ENCODE measurements at regions not wholly inside any gene's neighbourhood (a gene's known extent, or its start where the extent isn't known, plus 50 kb on each side); places are given as distances from the start of the nearest gene placed in this dataset.

DNA sequence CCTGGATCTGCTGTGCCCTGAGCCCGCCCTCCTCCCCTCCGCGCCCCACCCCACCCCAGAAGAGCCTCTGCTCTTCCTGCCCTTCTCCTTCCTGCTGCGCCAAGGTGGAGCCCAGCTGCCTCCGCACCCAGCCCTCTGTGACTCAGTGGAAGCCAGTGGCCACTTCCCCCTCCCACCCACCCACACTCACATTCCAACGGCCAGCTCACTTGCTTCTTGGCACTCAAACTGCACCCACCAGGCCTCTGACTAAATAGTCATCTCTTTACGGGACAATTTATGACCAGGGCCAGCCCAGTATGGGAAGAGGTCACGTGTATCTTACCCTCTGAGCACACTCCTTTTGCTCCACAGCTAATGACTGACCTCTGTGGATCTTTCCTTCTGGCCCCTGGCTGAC is 150.4 kb upstream of the SLC1A4 start:
- TF ChIP-seq, protein P1, sequence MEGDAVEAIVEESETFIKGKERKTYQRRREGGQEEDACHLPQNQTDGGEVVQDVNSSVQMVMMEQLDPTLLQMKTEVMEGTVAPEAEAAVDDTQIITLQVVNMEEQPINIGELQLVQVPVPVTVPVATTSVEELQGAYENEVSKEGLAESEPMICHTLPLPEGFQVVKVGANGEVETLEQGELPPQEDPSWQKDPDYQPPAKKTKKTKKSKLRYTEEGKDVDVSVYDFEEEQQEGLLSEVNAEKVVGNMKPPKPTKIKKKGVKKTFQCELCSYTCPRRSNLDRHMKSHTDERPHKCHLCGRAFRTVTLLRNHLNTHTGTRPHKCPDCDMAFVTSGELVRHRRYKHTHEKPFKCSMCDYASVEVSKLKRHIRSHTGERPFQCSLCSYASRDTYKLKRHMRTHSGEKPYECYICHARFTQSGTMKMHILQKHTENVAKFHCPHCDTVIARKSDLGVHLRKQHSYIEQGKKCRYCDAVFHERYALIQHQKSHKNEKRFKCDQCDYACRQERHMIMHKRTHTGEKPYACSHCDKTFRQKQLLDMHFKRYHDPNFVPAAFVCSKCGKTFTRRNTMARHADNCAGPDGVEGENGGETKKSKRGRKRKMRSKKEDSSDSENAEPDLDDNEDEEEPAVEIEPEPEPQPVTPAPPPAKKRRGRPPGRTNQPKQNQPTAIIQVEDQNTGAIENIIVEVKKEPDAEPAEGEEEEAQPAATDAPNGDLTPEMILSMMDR (IDR thresholded peaks at IDR 0.05; ENCODE audit: borderline replicate concordance, extremely low read depth, low read length, poor library complexity, severe bottlenecking), result no peak
- no peak for TF ChIP-seq EZH2 (IDR thresholded peaks at IDR 0.05; ENCODE audit: borderline replicate concordance, low read depth, low read length, severe bottlenecking)

DNA sequence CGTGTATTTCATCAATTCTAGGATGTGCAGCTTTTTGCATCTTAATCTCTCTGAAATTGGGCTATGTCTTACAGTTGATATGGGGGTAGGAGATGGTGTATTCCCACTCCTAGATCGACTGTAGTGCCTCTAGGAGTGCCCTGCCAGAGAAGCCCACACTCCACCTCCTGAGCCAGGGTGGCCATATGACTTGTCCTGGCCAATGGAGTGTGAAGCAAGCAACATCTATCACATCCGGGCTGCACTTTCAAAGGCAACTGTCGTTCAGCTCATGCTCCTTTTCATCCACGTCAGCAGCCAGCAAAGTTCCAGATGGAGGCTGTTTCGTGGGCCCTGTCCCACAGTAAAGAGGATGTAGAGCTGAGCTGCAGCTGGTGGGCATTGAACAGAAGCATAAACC is 149.4 kb upstream of the SLC1A4 start:
- H3K27me3 ChIP-seq (ENCODE audit: insufficient read depth, low read length, poor library complexity), result peaks cover 5% of the 10 kb centered on the region
- H3K27ac ChIP-seq (ENCODE audit: low read length), result no peak overlapping the region
- TF ChIP-seq, protein P1 (IDR thresholded peaks at IDR 0.05; ENCODE audit: borderline replicate concordance, extremely low read depth, low read length, poor library complexity, severe bottlenecking), result no peak
- no peak for TF ChIP-seq EZH2 (IDR thresholded peaks at IDR 0.05; ENCODE audit: borderline replicate concordance, low read depth, low read length, severe bottlenecking)
- H4K20me1 ChIP-seq (ENCODE audit: insufficient read depth, low read length), result no peaks in the 10 kb centered on the region
- ATAC-seq (ENCODE audit: insufficient read depth, low read depth), result peak; percentile 50; the same call in 1 of the 3 replicates
- DNase-seq, result no peak
- H3K4me3 ChIP-seq (ENCODE audit: low read depth in 1 of 2, low read length in 2 of 2), result no peak overlapping the region
- no peak overlapping the region for H3K9ac ChIP-seq (ENCODE audit: low read depth, low read length)
- no peak overlapping the region for H2AFZ ChIP-seq (ENCODE audit: low read depth, low read length)
- H3K79me2 ChIP-seq (ENCODE audit: insufficient read depth, low read length), result no peaks in the 10 kb centered on the region
- H3K4me1 ChIP-seq (ENCODE audit: insufficient read depth, low read length), result no peaks in the 10 kb centered on the region
- H3K9me3 ChIP-seq (ENCODE audit: insufficient read depth, low read length, severe bottlenecking), result no peaks in the 10 kb centered on the region
- H3K36me3 ChIP-seq (ENCODE audit: insufficient read depth, low read length), result no peaks in the 10 kb centered on the region
- no peak overlapping the region for H3K4me2 ChIP-seq (ENCODE audit: insufficient read depth, low read length)

More for the DNA sequence above, 150.4 kb upstream of the SLC1A4 start:
- Histone ChIP-seq H3K4me3 (ENCODE audit: low read depth in 1 of 2, low read length in 2 of 2) (no peak overlapping the region), H3K27ac (ENCODE audit: low read length) (no peak overlapping the region), H3K27me3 (ENCODE audit: insufficient read depth, low read length, poor library complexity) (peaks cover 5% of the 10 kb centered on the region), H3K79me2 (ENCODE audit: insufficient read depth, low read length) (no peaks in the 10 kb centered on the region), H4K20me1 (ENCODE audit: insufficient read depth, low read length) (no peaks in the 10 kb centered on the region), H3K4me2 (ENCODE audit: insufficient read depth, low read length) (no peak overlapping the region), H3K9me3 (ENCODE audit: insufficient read depth, low read length, severe bottlenecking) (no peaks in the 10 kb centered on the region), H3K36me3 (ENCODE audit: insufficient read depth, low read length) (no peaks in the 10 kb centered on the region), H2AFZ (ENCODE audit: low read depth, low read length) (no peak overlapping the region), H3K4me1 (ENCODE audit: insufficient read depth, low read length) (no peaks in the 10 kb centered on the region), H3K9ac (ENCODE audit: low read depth, low read length) (no peak overlapping the region)
- ATAC-seq (ENCODE audit: insufficient read depth, low read depth), result no peak
- no peak for DNase-seq

DNA sequence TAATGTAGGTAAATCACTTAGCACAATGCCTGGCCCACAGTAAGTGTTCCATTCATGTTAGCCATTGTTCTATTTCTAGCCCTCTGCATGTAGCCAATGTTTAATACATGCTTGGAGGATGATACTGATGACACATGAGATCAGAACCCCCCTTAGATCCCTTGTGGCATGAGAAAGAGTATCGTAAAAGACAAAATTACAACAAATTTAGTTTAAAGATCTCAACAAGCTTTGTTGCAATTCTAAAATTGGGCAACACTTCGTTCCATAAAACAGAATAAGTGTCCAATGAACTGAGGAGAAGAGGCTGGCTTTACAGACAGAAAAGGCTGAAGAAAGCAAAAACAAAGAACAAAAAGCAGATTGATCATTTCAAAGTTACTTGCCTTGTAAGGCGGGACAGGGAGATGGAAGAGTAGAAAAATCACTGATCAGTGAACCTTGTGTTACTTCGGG is 148.7 kb upstream of the SLC1A4 start:
- Histone ChIP-seq H3K27ac (ENCODE audit: low read length) (no peak overlapping the region), H3K36me3 (ENCODE audit: insufficient read depth, low read length) (no peaks in the 10 kb centered on the region), H3K4me3 (ENCODE audit: low read depth in 1 of 2, low read length in 2 of 2) (no peak overlapping the region), H3K4me1 (ENCODE audit: insufficient read depth, low read length) (no peaks in the 10 kb centered on the region), H3K4me2 (ENCODE audit: insufficient read depth, low read length) (no peak overlapping the region), H3K79me2 (ENCODE audit: insufficient read depth, low read length) (no peaks in the 10 kb centered on the region), H4K20me1 (ENCODE audit: insufficient read depth, low read length) (no peaks in the 10 kb centered on the region), H3K9ac (ENCODE audit: low read depth, low read length) (no peak overlapping the region), H3K9me3 (ENCODE audit: insufficient read depth, low read length, severe bottlenecking) (no peaks in the 10 kb centered on the region), H3K27me3 (ENCODE audit: insufficient read depth, low read length, poor library complexity) (peaks cover 5% of the 10 kb centered on the region), H2AFZ (ENCODE audit: low read depth, low read length) (no peak overlapping the region)
- TF ChIP-seq EZH2 (IDR thresholded peaks at IDR 0.05; ENCODE audit: borderline replicate concordance, low read depth, low read length, severe bottlenecking), result no peak
- TF ChIP-seq, protein P1 (IDR thresholded peaks at IDR 0.05; ENCODE audit: borderline replicate concordance, extremely low read depth, low read length, poor library complexity, severe bottlenecking), result no peak
- DNase-seq (no peak), ATAC-seq (ENCODE audit: insufficient read depth, low read depth) (no peak)

DNA sequence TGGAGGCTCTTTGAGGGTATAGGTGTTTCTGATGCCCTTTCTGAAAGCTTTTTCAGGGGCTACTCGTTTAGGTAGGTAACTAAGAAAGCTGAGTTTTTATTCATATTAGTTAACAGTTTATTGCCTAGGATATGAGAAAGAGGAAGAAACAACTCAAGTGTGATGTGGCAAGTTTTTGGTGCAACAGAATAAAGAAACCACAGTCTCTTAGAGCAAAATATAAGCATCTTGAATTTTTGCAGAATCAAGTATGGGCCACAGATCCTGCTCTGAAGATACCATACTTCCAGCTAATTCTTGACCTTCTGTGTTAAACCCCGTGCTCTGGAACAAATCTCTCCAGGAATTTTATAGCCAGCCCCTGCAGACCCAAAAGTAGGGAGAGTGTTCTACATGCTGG is 147.7 kb upstream of the SLC1A4 start:
- H4K20me1 ChIP-seq (ENCODE audit: insufficient read depth, low read length), result no peaks in the 10 kb centered on the region
- peaks cover 8% of the 10 kb centered on the region for H3K27me3 ChIP-seq (ENCODE audit: insufficient read depth, low read length, poor library complexity)
- no peak overlapping the region for H2AFZ ChIP-seq (ENCODE audit: low read depth, low read length)
- H3K4me1 ChIP-seq (ENCODE audit: insufficient read depth, low read length), result no peaks in the 10 kb centered on the region
- H3K36me3 ChIP-seq (ENCODE audit: insufficient read depth, low read length), result no peaks in the 10 kb centered on the region
- DNase-seq (no peak), ATAC-seq (ENCODE audit: insufficient read depth, low read depth) (no peak)
- H3K9ac ChIP-seq (ENCODE audit: low read depth, low read length), result no peak overlapping the region
- no peaks in the 10 kb centered on the region for H3K9me3 ChIP-seq (ENCODE audit: insufficient read depth, low read length, severe bottlenecking)
- no peak overlapping the region for H3K27ac ChIP-seq (ENCODE audit: low read length)
- H3K4me2 ChIP-seq (ENCODE audit: insufficient read depth, low read length), result no peak overlapping the region
- no peak for TF ChIP-seq EZH2 (IDR thresholded peaks at IDR 0.05; ENCODE audit: borderline replicate concordance, low read depth, low read length, severe bottlenecking)
- TF ChIP-seq, protein P1 (IDR thresholded peaks at IDR 0.05; ENCODE audit: borderline replicate concordance, extremely low read depth, low read length, poor library complexity, severe bottlenecking), result no peak
- H3K4me3 ChIP-seq (ENCODE audit: low read depth in 1 of 2, low read length in 2 of 2), result no peak overlapping the region
- H3K79me2 ChIP-seq (ENCODE audit: insufficient read depth, low read length), result no peaks in the 10 kb centered on the region

Data from DND-41 (cell line).